SW480 (cell line): ENCODE measurements at regions not wholly inside any gene's neighbourhood (a gene's known extent, or its start where the extent isn't known, plus 50 kb on each side); places are given as distances from the start of the nearest gene placed in this dataset.

Experiments
- DNase-seq: peaks from one replicate; pipeline ENCODE4 v3.0.0-alpha.2; 2016; ENCODE audit warnings: low spot score

GRCh38 chr4:100284129-100284880 lies 94.0 kb upstream of the DDIT4L start:
- DNase-seq, result no peak

- no peak for DNase-seq
Measured at GRCh38 chr4:100280807-100281206, 90.5 kb upstream of the DDIT4L start.

- peak; percentile 3 for DNase-seq
Measured at GRCh38 chr4:100278567-100278966, 88.3 kb upstream of the DDIT4L start.

DNA sequence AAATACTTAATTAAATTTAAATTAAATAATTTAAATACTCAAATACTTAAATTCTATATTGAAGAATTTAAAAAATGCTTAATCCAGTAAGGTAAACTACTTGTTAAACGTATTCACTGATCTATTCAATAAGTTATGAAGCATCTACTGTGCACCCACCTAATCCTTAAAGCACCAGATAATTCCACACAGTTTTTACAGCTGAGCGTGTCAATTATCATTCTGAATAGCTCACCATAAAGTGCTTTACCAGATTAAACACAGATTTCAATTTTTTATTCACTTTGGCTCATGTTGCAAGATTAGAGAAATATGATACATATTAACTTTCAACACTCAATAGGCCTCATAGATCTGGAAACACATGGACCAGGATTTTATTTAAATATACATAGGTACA lies 79.2 kb upstream of the DDIT4L start:
- DNase-seq, result no peak

GRCh38 chr4:100268789-100269188 lies 78.5 kb upstream of the DDIT4L start:
- no peak for DNase-seq

DNA sequence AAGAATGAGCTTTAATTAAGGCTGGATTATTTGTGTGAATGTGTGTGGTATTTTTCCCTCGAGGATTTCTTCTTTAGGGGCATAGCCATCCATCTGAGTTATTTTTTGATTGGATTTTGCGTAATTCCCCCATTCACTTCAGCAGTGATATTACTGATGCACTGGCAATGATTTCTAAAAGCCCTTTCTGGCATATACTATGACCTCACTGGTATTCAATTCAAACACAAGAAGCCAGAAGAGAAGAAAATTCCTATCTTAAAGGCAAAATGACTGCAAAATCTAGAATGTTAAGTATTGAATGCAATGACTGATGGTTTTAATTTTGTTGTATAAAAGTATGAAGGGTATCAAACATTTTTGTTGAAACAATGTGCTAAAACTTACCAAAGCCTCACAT lies 71.1 kb upstream of the DDIT4L start:
- DNase-seq, result no peak

DNA sequence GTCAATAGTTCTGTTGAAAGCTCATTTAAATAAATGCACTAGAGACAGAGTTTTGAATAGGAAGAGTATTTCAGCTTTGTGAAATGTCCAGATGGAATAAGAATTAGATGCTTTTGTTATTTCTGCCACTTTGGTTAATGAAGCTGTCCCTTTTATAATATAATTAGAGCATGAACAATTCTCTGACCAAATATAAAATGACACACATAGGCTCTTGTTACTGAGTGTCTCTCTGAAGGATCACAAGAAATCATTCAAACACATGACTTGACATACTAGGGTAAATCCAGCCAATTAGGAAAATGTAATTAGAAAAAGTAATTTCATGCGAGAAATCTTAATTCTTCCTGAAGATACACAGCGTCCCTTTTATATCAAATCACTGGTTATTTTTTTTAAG lies 68.4 kb upstream of the DDIT4L start:
- no peak for DNase-seq

- no peak for DNase-seq
Measured at GRCh38 chr4:100257567-100257966, 67.3 kb upstream of the DDIT4L start.

DNA sequence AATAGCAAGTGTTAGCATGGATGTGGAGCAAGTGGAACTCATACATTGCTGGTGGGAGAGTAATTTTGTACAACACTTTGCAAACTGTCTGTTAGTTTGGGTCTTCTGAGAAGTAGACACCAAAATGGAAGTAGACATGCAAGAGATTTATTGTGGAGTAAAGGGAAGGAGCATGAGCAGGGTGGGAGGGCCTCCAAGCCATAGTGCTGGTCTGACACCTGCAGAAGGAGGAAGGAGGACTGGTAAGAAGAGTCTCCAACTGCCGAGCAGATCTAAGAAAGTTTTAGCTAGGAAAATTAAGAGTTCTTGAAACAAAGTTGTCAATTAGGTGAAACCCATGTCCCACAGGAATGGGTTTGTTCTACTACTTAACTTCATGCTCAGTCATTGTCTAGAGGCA lies 64.0 kb upstream of the DDIT4L start:
- no peak for DNase-seq

DNA sequence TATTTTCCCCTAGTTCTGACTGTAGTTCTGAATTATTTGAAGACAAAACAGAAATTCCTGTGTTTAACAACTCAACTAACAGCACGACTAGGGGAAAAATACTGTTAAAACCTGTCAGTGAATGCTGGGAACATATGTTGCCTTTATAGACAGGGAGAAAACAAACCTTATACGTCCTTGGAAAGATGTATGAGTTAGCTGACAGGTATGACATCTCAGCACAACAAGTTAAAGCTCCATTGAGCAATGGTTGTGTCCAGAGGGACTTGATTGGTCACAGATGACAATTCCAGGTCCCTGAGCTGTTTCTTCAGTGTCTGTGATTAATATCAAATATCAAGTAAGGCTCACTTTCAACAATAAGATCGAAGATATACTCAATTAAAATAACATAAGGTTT lies 58.2 kb upstream of the DDIT4L start:
- DNase-seq, result no peak

GRCh38 chr4:100246697-100247096 lies 56.4 kb upstream of the DDIT4L start:
- no peak for DNase-seq

DNA sequence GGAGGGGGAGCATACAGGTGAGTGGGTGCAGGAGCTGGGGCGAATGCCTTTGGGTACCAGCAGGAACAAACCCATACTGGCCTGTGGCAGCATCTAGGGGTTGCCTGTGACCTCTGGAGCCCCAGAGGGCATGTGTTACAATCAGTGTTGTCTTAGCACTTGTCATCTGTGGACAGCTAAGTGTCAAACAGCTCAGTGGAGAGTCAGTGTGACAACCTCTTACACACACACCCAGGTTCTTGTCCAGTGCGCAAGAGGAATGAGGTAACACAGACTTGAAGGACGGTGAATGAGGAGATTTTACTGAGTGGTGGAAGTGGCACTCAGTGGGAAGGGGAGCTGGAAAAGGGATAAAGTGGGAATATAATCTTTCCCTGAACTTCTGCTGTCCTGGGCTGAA lies 54.1 kb upstream of the DDIT4L start:
- no peak for DNase-seq
